Kidney capillary endothelial cell (primary cell): ENCODE measurements at regions not wholly inside any gene's neighbourhood (a gene's known extent, or its start where the extent isn't known, plus 50 kb on each side); places are given as distances from the start of the nearest gene placed in this dataset.

Experiments
- DNase-seq: peaks from one replicate; pipeline ENCODE4 v3.0.0-alpha.2; 2018; ENCODE audit warnings: low spot score

DNA sequence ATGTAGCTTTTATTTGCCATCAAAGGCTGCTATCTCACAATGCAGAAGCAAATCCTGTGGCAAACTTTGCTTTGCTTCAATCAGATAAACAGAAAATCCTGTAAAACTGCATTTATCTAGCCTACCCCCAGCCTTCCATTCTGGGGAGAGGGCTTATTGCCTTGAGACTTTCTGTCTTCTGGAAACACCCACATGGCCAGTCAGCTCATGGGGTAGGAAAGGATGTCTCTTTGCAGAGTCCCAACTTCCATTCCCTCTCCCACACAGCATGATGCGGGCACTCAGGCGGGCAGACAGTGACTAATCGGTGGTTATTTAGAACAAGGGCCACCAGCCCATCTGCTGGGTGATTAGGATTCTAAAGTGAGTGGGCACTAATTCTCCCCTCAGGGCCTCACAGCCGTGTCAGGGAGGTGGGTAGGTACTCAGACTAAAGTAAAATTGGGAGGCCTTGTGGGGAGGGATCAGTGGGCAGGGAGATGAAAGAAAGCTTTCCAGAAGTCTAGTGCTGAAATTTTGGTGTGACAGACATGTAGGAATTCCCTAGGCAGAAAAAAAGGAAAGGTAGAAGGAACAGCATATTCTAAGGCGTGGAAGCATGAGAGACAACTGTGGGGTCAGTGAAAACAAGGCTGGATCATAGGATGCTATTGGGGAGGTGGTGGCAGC is 720.5 kb downstream of the VRK1 start:
- DNase-seq: no peak

DNA sequence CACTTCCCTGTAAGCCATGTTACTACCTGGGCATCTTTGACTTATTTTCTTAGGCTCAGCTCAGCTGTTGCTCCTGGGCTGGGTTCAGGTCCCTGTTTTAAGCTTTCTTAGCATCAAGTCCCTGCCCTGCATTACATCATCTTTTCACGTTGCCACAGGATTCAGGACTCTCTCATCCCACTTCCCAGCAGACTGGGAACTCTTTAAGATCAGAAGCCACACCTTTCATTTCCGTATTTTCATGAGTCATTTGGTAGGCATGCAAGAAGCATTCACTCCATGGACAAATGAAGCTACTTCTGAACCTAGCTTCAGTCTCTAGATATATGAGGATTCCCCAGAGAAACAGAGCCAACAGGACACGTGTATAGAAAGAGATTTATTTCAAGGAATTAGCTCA is 726.8 kb downstream of the VRK1 start:
- peak; percentile 16 for DNase-seq

DNA sequence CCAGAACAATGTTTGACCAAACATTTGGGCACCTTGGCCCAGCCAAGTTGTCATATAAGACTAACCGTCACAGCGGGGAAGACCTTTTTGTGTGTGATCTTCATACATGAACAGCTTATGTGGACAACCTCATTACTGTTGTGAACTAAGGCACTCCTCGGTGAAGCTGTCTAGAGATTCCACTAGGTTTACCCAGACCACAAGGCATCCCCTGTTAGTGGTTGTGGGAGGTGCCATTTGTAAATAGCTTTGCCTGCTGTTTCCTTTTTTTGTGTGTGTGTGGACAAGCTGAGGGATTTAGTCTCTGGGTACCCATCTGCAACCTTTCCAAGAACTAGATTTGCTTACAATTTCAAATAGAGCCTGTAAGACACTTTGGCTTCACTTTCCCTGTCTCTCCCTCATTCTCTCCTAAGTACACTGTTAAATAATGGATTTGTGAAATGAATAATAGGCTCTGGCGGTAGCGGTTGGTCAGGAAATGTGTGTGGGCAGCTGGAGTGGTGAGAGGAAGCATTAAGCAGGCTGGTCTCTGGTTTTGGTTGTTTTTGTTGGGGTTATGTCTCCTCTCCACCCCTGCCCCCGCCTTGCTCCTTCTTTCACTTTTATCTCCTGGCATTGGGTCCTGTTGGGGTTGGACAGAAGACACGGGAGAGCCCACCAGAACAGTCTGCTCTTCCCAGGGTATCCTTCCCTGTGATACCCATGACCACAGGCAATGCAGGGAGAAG is 727.6 kb downstream of the VRK1 start:
- DNase-seq: no peak

DNA sequence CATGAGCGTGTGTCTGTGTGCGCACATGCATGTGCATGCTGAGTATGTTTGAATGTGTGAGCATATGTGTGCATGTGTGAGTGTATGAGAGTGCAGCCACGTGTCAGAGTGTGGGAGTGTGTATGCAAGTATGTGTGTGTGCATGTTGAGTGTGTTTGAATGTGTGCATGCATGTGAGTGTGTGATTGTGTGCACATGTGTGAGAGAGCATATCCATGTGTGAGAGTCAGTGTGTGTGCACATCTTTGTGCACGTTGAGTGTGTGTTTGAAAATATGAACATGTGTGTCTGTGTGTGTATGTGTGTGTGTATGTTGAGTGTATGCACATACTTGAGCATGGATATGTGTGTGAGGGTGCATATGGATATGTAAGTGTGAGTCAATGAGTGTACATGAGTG is 730.8 kb downstream of the VRK1 start:
- no peak for DNase-seq

DNA sequence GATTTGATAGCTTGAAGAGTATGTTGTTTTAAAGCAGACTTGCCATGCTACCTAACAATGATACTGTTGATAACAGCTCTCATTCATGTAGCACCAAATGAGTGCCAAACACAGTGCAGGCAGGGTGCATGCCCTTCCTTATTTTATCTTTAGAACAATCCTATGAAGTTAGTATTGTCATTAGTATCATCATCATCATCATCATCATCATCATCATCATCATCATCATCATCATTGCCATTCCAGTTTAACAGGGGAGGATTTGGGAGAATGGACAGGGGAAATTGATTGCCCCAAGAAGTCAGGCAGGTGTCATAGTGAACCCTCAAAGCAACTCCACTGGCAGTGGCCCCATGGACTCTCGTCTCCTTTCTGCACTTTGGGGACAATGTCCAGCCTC is 734.9 kb downstream of the VRK1 start:
- DNase-seq: no peak

DNA sequence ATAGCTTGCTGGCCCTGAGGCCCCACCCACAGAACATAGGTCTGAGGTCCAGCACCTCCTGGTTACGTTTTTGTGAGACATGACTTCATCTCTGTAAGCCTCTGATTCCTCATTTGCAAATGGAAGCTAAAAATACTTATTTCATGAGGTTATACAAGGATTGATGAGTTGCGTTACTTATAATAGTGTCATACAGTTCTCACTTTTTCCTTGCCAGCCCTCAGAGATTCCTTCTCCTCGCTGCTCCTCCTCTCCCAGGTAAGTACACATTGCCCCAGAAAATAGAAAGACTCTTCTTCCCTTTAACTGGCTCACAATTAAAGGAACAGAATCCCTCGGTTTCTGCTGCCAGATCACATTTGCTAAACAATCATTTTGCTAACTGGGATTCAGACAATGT is 739.2 kb downstream of the VRK1 start:
- DNase-seq: no peak

DNA sequence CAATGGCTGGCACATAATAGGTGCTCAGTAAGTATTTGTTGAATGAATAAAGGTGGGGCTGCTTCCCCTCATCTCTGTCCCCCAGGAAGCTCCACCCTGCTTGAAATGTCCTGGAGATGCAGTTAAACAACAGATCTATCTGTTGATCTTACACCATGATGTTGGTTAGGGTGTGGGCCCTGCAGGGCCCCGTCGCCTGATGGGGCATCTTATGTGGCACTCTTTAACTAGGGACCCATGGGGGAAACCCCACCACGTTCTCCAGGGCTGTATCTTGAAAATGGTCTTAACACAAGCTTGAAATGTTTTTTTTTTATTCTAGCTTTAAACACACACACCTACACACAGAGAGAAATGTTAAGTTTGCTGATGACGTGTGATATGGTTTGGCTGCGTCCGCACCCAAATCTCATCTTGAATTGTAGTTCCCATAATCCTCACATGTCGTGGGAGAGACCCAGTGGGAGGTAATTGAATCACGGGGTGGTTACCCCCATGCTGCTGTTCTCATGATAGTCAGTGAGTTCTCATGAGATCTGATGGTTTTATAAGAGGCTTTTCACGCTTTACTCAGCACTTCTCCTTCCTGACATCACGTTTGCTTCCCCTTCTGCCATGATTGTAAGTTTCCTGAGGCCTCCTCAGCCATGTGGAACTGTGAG is 741.7 kb downstream of the VRK1 start:
- no peak for DNase-seq

DNA sequence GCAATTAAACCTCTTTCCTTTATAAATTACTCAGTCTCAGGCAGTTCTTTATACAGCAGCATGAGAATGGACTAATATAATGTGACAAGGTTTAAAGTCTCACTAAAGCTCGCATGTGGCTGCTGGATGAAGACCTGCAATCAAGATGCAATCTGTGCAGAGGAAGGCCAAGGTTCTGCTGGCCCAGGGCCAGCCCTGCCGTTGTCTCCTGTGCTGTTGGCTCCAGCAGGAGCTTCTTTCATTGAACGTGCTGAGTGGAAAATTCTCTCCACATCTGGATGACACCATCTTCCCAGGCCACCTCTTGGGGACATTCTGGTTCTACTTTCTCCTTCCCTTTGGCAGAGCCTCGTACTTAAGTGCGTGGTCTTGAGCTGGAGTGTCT is 742.2 kb downstream of the VRK1 start:
- DNase-seq: no peak

DNA sequence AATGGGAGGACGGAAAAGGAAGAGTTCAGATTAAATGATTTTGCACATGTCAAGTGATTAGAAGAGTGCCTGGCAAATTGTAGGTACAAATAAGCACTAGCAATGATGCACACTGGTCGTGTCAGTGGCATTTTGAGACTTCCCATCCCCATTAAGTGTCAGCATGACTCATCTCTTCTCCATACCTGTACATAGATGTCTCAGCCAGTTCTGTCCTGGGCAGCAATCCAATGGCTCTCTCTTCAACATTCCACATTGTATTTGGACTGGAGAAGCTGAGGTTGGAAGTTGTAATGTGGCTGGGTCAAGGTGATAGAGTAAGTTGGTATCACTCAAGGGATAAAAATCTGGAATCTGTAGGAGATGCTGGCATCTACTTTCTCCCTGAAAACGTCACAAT is 742.7 kb downstream of the VRK1 start:
- DNase-seq: no peak

DNA sequence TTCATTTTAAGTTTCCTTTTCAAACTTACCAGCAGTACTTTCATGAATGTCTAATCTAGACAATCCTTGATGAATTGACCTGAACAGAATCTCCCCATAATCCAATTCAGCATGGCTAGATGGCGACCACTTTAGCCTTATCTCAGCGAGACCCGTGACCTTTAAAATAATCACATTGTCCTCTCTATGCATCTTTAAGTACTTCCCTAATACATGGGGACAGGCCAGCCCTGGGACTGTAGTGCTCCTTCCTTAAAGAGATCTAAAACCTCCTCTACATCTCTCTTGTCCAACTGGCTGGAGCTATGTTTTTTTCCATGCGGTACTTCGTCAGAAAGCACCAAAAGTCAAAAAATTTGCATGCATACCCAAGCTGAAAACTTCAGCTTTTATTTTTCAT is 746.0 kb downstream of the VRK1 start:
- DNase-seq: no peak

DNA sequence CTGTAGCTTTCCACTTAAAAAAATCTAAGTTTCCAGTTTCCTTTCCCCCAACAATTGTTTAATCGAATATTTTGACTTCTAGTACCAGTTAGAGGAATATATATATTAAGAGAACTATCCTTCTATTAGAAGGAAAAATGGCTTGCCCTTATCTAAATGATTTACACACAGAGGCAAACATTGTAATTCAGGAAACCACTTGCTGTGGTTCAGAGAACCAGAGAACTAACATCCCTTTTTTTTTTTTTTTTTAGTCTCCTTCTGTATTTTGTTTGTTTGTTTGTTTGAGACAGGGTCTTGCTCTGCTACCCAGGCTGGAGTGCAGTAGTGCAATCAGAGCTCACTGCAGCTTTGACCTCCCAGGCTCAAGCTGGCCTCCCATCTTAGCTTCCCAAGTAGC is 746.6 kb downstream of the VRK1 start:
- no peak for DNase-seq

DNA sequence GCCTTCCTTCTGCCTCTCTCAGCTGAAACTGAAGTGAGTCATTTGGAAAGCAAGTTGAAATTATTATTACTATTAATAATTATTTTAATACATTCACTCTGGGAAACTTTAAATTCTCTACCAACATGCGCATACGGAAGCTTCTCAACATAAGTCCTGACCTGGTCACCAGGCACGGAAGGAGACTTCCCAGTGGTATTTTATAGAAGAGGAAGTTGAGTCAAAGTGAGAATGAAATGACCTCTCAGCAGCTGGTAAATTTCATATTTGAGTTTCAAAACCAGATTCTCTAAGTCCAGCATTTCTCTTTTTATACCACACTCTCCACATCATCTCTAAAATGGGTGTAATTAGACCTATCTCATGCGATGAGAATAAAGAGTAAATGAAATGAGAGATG is 747.4 kb downstream of the VRK1 start:
- no peak for DNase-seq

DNA sequence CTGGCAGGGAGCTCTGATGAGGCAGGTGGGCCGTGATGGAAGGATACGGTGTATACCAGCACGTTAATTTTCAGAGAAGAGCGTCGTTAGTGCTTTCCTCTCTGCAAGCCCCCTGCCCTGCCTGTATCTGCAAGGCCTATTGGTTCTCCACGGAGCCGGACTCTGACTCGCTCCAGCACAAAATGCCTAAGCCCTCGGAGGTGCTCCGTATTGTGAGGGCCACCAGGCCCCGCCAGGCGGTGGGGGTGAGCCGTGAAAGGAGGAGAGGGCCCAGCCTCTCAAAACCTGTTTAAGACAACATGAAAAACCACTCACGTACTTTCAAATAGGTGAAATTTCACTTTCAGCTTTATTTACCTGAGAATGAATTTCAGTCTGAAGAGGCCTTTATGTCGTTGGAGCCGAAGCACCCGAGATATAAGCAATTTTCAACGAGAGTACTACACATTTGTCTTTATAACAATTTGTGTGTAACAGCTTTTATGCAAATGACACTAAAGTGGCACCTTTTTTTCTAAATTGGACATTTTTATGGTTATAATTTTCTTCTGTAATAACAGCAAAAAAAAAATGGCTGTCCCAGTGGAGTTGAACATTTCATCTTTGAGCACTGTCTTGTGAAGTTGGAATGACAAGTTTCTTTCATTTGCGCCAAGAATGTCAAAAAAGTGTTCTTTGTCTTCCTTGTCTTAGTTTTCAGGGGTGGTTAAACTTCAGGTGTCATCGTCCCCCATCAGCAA is 749.5 kb downstream of the VRK1 start:
- DNase-seq: no peak

DNA sequence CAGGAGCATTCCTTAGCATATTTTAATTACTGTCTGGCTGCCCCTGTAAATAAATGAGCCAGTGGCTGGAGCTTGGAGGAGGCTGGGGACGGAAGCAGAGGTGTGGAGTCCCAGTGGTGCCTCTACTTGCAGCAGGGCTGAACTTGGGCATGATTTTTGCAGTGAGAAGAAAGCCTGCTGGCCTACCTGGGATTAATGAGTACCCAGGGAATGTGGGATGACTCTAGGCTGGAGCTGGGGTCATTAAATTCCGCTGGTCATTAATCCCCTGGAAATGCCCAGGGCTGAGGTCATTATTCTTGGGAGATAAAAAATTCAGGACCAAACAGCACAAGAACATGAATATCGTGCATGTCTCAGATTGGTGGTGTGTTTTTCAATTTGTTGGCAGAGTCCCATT is 753.3 kb downstream of the VRK1 start:
- no peak for DNase-seq

DNA sequence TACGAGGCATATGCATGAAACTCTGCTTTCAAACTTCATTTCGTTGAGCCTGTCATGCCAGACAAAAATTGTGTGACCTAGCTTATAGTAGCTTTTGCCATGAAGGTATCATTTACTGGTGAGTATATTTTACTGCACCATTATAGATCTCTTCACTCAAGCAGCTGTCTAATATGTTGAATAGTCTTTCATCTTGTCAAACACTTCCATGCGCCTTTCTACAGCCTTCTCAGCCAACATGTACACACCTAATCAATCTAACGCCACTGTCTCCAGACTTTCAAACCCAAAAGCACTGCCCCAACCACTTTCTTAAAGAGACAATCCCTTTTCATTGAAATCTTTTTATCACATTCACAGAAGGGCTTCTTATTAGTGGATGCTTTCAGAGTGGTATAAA is 757.4 kb downstream of the VRK1 start:
- no peak for DNase-seq

DNA sequence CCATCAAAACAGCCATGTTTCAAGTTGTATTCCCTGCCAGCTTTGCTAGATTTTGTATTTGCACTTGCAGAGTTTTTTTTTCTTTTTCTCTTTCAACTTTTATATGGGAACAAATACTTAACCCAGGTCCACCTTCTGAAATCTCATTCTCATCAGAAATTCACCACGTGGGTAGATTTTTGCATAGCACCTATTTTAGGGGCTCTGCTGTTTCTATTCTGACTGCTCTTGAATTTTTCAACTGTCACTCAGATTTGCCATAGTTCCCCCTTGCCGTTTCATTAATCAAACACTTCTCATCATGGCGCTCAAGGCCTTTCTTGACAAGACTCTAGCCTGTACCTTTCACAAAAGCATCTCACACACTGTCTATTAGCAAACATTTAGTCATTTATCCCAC is 767.2 kb downstream of the VRK1 start:
- DNase-seq: no peak

DNA sequence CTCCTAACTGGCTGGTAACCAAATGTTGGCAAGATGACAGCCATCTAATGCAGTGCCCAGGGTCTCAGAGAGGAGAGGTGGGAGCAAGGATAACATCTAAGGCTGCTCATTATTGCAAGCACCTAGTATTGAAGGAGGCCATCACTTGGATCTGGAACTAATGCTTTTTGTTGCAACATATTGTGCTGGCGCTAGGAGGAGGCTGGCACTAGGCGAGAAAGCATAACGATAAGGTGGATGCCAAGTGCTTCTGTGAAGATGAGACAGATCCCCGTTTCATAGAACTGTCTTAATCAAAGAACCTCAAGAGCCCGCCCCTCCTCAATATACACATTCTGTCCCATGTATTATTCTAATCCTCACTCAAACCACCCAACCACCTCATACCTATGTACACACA is 774.0 kb downstream of the VRK1 start:
- DNase-seq: no peak

DNA sequence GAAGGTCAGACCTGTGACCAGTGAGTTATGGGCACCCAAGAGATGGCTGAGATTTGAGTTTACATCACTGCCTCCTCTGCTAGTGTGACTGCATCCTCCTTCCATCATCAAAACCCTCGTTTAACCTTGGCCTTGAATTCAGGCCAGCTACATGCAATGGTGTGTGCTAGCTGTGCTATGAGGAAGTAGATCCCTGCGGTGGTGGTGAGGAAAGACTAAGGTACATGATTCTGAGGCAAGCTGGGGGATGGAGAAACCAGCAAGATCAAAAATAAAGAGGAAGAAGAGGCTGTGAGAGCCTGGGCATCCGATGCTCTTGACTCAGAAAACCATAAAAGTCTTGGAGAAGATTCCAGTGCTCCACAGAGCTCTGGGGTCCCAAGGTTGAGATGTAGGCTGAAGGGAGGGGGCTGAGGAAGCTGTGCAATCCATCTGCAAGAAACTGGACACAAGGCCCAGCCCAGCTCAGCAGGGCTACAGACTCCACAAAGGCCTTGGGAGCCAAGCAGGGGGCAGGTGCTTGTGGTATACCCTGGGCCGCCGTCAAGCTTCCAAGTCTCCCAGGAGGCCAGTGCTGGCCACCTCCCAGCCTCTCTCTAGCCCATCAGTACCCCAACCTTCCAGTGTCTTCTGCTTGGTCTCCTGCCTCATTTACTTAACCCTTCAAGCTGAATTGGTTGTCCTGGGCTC is 774.8 kb downstream of the VRK1 start:
- DNase-seq: no peak

DNA sequence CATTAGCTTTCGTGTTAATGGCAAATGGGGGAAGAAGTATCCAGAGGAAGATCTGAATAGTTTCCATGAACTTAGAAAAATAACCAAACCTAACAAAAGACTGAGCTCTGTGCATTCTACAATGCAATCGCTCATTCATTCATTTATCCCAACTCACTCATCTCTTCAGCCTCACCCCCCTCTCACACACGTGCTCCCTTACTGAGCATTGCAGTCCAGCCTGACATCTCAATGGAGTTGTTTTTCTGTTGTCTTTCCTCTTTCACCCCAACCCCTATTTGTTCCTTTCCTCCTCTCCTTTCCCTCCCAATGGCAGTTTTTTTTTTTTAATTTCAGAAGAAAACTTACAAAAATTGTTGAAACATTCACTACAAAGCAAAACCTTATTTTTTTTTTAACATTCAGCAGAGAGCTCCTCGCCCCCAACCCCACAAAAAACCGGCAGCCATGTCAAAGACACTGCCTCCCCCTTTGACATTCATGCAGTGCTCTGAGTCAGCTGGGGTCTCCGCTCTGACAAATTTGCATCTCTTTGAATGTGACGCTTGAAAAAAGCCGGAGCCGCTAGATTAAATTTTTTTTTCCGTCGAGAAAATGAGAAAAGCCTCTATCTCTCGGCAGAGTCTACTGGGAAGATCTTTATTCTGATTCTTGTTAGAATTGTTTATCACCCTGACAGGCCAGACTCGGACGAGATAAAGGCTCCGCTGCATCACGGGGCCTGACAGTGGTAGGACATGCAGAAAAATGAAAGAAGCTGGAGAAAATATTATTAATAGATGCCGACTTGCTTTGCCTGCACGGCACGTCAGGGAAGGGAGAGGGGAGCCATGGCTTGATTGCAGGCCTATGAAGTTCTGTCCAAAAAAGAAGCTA is 775.6 kb downstream of the VRK1 start:
- DNase-seq: no peak

DNA sequence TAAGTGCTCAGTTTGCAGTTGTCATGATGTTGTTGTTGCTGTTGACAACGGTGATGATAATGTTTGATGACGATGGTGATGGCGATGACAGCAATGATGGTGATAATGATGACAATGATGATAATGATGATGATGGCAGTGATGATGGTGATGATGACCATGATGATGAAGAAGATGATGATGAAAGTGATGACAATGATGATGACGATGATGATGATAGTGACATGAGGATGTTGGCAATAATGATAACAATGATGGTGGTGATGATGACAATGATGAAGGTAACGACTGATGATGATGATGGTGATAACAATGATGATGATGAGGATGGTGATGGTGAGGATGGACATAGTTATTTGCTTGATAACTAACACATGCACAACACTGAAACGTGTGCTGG is 778.5 kb downstream of the VRK1 start:
- DNase-seq: no peak

DNA sequence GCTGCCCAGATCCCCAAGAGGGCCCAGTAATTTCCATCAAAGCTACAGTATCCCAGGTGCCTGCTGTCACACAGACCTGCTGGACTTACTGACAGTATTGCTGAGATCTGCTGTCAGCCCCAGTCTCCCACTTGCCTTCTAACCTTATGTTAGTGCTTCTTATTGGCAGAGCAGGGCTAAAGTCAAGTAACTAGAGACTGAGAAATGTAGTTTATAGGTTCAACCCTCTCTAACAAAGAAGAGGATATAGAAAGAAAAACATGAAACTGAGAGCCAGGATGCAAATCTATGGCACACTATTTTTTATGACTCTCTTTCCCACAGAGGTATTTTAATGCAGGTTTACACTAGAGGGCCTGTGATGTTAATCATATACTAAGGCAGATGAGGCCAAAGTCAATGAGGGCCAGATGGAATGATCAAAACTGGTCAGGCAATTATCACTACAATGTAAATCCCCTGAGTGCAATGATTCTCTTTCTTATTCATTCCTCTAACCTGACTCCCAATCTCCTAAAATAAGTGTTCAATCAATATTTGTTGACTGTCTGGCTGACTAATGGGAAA is 781.9 kb downstream of the VRK1 start:
- DNase-seq: no peak
